HG03571 (cell line): ENCODE measurements at regions not wholly inside any gene's neighbourhood (a gene's known extent, or its start where the extent isn't known, plus 50 kb on each side); places are given as distances from the start of the nearest gene placed in this dataset.
"Not testable (repeated sequence)": the region's sequence is repeated elsewhere in the genome, so short reads cannot be mapped to it uniquely, and the experiment has no call there.

Experiments used
- ATAC-seq: cut with Tn5 transposase; IDR thresholded peaks from one replicate; pipeline ENCODE4 v1.9.1; 2021; ENCODE audit not compliant: unreplicated experiment

DNA sequence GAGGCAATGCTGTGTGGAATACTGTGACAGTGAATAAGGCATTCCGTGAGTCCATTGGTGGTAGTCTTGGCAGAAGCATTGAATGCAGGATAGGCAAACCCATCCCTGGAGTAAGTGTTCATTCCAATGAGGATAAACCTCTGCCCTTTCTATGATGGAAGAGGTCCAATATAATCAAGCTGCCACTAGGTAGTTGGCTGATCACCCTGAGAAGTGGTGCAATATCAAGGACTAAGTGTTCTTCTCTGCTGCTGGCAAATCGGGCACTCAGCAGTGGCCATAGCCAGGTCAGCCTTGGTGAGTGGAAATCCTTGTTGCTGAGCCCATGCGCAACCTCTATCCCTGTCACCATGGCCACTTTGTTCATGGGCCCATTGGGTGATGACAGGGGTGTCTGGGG is 70.1 kb downstream of the FBXO4 start:
- ATAC-seq: no peak

DNA sequence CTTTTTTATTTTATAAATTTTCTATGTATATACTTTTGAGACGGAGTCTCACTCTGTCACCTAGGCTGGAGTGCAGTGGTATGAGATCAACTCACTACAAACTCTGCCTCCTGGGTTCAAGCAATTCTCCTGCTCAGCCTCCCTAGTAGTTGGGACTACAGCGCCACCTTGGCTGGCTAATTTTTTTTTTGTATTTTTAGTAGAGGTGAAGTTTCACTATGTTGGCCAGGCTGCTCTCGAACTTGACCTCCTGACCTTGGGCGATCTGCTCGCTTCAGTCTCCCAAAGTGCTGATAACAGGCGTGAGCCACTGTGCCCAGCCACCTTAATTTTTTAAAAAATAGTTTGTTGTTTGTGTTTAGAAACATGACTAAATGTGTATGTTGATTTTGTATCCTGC is 76.6 kb downstream of the FBXO4 start:
- ATAC-seq: no peak

DNA sequence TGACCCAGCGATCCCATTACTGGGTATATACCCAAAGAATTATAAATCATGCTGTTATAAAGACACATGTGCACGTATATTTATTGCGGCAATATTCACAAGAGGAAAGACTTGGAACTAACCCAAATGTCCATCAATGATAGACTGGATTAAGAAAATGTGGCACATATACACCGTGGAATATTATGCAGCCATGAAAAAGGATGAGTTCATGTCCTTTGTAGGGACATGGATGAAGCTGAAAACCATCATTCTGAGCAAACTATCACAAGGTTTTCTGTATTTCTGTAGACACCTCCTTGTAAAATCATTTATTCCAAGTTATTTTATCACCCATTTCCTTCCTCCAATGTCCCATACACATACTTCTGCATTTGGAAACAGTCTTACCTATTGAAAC is 78.8 kb downstream of the FBXO4 start:
- not testable (repeated sequence) for ATAC-seq

DNA sequence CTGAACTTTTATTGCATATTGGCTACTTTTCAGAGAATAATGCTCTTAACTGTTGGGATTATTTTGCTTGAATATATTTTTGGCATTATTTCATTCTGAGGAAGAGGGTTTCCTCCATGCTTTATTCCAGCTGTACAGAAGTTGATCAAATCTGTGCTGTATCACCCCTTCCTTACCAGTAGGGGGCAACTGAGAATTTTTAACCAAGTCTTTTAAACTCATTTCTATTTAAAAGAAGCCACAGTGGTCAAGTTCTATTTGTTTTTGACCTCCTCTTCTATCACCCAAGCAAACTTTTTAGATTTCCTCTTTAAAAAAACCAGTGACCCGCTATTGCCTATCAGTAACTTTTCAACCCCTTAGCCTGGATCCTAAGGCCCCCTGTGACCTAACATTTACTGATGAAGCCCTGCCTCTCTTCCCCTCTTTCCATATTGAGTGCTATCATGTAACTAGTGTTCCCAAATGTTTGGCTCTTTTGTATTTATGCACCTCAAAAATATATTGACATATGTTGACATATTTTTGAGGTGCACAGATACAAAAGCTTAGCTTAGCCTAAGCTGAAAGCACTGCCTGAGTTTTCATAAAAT is 80.6 kb downstream of the FBXO4 start:
- ATAC-seq: peak; percentile 69

DNA sequence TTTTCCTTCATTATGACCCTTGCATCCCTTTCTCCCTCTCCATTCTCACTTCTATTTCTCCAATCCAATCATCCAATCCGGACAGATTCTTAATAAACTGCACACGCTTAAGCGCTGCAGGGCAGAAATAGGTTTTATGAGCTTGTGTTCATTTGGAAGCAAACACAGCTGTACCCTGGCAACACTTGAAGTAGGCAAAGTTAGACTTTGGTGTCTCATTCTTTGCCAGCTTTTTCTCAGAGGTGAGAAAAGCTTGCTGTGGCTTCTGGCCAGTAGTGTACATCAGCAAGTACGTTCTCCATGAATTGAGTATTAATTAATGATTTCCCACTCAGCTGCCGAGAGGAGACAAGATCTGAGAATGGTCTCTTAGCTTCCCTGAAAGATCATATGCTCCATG is 88.5 kb downstream of the FBXO4 start:
- ATAC-seq: no peak

DNA sequence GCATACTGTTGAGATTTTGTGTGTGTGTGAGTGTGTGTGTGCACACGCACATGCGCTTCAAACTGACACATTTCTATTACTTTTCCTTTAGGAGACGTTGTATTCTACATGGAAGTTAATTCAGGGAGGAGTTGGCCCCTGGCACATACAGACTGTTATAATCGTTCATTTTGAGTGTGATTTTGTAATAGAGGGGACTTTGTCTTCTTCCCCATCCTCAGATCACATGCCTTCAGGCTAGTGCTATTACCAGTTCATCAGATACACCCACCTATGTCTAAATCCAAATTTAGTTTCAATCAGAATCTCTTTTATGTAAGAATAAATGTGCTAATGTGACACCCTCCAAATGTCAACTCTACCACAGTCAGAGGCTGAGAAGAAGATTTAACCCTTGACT is 90.2 kb downstream of the FBXO4 start:
- no peak for ATAC-seq

DNA sequence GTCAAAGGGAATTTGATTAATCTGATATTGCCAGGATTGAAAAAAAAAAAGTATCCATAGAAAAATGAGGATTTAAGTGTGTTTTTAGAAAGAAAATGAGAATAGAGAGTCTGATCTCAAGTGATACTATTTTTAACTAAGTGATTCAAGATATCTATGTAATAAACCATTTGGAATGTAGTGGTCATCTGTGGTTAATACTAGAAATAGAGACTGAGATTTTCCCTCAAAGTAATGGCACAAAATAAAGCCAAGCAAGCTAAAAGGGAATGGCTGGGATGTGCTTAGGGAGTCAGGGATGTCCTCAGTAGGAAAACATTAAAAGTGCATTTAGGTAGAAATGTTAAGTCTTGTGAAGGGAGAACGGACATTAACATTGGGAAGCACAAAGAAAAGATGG is 90.6 kb downstream of the FBXO4 start:
- no peak for ATAC-seq

DNA sequence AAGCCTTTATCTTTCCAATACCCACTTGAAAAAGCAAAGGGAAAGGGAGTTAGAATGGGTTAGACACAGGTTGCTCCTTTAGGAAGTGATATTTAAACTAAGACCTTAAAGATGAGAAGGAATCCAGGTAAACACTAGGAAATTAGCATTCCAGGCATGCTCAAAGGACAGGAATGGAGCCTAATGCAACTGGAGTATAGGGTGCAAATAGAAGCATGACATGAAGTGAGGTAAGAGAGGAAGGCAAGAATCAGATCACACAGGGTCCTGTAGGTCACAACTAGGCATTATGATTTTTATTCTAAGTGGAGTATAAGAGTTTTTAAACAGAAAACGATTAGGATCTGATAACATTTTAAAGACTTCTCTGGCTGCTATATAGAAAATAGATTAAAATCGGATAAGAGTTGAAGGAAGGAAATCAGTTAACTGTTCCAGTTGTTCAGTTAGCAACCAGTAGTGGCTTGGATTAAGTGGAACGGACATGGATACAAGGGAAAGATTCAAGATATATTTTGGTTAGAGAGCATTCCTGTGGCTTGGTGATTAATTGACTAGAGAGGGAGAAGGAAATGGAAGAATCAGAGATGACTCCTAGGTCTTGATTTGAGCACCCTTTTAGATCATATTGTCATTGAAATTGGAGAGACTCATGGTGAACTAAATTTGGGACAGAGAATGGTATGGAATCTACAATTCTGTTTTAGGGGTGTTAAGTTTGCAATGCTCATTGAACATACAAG is 95.9 kb downstream of the FBXO4 start:
- ATAC-seq: no peak

DNA sequence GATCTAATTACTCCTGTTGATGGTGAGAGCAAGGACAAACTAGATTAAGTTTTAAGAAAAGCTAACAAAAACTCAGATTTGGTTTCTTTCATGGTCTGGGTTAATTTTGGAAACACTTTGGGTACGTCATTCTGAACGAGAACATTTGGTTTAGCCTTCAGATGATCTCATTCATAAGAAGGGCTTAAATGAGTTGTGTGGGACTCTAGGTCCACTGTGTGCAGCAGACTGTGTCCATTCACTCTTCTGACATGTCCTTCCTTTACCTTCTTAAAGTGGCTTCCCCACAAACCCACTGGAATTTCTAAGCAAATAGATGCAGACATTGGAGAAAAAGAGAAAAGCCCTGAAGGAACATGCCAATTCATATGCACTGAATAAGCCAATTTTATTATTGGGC is 96.8 kb downstream of the FBXO4 start:
- ATAC-seq: no peak

DNA sequence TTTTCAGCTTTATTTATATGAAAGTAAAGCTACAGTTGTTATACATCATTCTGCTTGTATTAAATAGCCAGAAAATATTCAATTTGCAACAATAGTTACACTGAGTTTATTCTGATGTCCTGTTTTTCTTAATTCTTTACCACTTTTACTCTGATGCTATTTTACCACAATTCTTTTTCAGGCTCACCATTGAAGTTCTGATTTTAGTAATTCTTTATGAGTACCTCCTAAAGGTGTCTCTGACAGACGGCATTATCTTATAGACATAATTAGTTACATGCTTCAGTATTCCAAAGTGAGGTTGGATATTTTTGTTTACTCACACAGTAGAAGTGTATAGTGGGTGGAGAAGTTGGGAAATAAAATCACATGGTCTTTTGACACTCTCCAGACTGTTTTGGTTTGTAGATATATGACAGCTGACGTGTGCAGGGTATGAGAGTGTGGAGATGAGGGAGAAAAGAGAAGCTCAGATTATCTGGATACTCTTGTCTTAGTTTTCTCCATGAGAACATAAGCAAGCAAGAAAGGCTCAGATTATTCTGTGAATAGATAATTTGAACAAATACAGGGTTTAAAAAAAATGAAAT is 97.4 kb downstream of the FBXO4 start:
- ATAC-seq: no peak

DNA sequence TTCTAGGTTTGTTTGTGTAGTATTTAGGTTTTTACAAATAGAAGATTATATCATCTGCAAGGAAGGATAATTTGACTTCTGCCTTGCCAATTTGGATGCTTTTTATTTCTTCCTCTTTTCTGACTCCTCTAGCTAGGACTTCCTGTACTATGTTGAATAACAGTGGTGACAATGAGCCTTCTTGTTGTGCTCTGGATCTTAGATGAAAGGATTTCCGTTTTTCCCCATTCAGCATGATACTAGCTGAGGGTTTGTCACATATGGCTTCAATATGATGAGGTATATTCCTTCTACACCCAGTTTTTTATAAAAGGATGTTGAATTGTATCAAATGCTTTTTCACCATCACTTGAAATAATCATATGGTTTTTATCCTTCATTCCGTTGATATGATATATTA is 101.4 kb downstream of the FBXO4 start:
- ATAC-seq: no peak

DNA sequence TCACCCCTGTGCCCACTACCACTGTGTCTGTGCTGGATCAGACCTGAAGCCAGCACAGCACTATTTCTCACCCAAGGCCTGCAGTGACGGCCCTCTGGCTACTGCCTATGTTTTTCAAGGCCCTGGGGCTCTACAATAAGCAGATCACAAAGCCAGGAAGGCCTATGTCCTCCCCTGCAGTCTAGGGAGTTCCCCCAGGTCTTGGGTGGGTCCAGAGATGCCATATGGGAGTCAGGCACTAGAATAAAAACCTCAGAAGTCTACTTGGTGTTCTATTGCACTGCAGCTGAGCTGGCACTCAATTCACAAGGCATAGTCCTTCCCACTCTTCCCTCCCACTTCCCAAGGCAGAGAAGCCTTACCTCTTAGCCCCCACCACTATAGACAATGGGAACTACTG is 107.1 kb downstream of the FBXO4 start:
- no peak for ATAC-seq

DNA sequence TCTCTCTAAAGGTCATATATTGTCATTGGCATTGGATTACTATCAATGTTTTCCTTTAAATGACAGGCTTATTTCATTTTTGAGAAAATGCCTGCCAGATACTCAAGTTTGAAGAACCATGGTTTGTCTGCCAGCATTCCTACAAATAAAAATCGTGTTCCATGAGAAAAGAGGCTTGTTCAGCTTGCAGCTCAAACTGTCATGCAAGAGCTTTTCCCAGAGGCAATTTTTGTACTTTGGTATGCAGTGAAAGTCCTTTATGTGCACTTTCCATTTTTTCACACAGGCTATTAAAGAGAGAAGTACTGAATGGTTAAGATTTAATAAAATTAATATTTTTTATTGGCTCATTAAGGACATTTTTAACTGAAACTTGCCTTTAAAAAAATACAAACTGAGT is 110.4 kb downstream of the FBXO4 start:
- no peak for ATAC-seq

DNA sequence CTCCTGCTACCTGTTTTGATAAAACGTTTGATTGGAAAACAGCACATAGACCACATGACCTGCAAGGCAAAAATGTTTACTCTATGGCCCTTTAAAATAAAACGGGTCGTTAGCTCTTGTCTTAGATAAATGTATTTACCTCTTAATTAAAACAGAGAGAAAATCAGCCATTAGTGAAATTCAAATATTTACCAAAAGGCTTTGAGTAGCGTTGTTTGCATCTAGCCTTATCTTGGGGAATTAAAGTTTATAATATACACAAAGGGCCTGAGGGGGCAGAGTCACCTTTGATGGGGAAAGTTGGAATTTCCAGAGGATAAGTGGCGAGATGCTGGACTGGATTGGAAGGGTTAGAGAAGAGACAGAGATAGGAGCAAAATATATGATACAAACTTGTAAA is 111.3 kb downstream of the FBXO4 start:
- no peak for ATAC-seq

DNA sequence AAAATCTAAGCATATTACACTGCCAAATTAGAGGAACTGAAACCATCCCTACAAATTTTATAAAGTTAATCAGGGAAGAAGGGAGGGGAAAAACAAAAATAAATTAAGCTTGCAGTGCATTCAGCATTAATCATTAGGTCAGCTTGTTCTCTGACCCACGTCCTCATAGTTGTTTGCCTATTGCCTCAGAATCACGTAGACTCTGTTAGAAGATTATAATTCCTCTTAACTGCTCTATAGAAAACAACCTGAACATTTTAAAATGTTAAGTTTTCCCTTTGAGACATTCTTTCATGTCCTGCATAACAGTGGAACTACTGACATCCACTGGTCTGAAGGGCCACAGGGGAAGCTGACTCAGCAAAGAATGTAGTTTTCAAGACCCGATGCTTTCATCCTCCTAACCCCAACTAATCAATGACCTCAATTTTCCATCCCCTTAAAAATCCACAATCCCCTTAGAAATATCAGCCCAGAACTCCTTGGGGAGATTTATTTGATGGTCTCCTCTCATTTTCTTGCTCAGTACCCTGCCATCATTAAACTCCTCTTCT is 112.4 kb downstream of the FBXO4 start:
- ATAC-seq: no peak

DNA sequence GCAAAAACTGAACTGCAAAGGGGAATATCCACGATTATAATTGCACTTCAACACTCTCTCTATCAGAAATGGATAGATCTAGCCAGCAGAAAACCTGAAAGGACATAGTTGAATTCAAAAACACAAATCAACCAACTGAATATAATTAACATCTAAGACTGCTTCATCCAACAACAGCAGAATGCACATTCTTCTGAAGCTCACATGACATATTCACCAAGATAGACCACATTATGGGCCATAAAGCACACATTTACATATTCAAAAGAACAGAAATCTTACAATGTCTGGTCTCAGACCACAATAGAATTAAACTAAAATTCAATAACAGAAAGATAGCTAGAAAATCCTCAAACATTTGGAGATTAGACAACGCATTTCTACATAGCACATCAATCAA is 118.3 kb downstream of the FBXO4 start:
- ATAC-seq: no peak

DNA sequence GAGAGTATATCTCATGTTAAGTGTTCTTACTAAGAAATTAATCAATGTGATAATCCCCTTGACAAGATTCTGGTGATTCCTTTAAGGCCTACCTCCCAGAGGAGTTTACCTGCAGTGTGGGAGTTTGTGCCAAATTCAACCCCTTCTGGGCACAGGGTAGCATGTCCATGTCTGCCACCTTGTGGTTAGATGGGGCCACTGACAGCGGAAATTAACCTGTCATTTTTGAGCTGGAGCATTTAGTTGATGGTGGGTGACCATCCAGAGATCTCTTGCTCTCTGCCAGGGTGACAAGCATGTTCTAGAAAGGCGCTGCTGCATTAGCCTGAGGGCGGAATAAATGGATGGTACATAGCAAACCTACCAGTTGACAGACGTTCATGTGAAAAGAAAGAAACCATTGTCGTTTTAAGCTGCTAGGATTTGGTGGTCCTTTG is 132.2 kb downstream of the FBXO4 start:
- peak; percentile 90 for ATAC-seq

DNA sequence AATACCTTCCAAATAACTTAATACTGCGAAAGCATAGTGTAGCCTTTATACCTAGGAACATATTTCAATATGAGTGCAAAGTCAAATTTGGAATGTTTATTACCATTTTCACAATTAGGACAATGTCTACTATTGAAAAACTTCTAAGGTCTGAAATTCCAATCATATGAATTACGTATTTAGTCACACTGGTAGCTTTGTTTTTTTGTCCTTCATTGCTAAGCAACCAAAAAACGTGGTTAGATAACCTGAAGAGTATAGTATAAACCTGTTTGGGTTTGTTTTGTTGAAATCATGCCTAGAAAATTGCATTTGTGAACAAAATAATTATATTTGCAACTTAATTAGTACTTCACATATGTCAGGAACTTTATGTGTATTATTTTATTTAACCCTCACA is 134.2 kb downstream of the FBXO4 start:
- no peak for ATAC-seq

DNA sequence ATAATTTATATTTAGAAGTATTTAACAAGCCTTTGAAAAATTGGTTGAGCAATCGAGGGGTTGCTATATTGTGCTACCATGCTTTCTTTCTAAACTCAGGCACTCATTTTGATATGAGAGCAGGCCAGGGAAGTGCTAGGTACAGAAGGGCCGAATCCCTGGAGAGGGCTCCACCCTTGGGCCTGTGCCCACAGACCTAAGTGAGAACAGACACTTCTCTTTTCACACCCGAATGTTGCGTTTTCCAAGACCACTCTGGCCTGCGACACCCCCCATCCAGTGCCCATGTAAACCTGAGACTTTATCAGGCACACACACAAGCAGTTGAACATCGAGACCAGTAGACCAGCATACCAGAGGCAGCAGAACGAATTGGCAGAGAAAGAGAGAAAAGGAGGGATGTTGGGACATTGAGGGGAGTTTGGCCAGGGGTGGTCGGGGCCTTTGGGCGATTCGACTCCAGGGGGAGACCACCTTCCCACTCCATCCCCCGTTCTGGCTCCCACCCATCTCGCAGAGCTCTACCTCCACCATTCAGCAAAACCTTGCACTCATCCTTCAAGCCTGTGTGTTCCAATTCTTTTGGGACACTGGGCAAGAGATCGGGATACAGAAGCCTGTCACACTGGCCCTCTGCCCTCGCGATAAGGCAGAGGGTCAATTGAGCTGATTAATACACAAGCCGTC is 134.8 kb downstream of the FBXO4 start:
- ATAC-seq: no peak

DNA sequence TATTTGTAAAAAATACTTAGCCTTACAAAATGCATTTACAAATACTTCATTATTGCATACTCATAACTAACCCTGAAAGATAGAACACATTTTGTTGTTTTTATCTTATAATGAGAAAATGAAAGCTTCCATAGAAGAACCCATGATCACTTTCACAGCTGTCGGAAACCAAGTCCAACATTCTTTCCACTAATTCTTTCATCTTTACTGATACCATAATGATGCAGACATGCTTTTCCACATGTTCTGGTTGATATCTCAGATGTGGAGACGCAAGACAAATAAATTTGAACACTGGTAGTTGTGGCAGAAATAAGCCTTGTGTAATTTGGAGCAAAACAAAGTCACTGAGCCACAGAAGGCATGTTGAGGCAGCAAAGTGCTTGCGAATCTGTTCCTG is 136.0 kb downstream of the FBXO4 start:
- no peak for ATAC-seq

DNA sequence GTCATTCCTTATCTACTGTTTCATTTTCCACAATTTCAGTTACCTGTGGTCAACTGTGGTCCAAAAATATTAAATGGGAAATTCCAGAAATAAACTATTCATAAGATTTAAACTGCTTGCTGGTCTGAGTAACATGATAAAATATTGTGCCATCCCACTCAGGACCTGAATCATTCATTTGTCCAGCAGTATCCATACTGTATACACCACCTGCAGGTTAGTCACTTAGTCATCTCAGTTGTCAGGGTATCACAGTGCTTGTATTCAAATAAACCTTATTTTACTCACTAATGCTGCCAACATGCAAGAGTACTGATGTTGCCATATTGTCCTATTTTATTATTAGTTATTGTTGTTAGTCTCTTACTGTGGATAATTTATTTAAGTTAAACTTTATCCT is 139.7 kb downstream of the FBXO4 start:
- no peak for ATAC-seq

DNA sequence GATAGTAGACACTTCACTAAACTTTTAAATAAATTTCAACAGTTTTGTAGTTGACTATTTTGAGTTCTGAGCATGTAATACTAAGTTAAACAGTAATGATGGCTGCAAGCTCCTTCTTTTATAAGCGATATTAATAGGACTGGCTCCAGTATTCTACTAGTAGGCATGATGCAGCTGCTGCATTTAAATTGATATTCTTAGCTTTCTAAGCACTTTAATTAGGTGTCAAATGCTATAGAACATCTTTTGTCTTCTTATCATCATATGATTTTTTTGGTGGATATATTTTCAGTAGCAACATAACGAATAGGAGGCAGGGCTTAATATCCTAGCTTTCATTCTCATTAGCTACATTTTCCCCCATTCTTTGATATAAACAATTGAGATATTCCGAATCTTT is 141.1 kb downstream of the FBXO4 start:
- no peak for ATAC-seq
